GM23338 (cell line): ENCODE measurements at regions not wholly inside any gene's neighbourhood (a gene's known extent, or its start where the extent isn't known, plus 50 kb on each side); places are given as distances from the start of the nearest gene placed in this dataset.

ENCODE experiments used
- ATAC-seq: fragments of 200-7000 bp; cut with Tn5 transposase; 3 replicates; pipeline ENCODE4 v1.9.1; 2020
- DNase-seq: peaks from one replicate; pipeline ENCODE4 v3.0.0-alpha.2; 2015; ENCODE audit warnings: low spot score
- H2AFZ ChIP-seq: fragments of 200-600 bp; sonication (generic); 2 replicates; pipeline ENCODE4 v1.8.0; 2016; ENCODE audit warnings: antibody characterized with exemption, mild to moderate bottlenecking, moderate library complexity
- H3F3A ChIP-seq: fragments of 200-600 bp; sonication (generic); replicated peaks from 2 replicates; pipeline ENCODE4 v1.8.0; 2017; ENCODE audit warnings: antibody characterized with exemption, mixed run types, low read depth
- H3K27ac ChIP-seq: fragments of 200-600 bp; sonication (generic); 2 replicates; pipeline ENCODE4 v1.6.1; 2016; ENCODE audit warnings: low read depth
- H3K27me3 ChIP-seq: fragments of 200-600 bp; sonication (generic); 2 replicates; pipeline ENCODE4 v1.8.0; 2016; ENCODE audit warnings: mild to moderate bottlenecking, mixed run types, moderate library complexity; ENCODE audit not compliant: insufficient read depth
- H3K36me3 ChIP-seq: fragments of 200-600 bp; sonication (generic); 2 replicates; pipeline ENCODE4 v1.8.0; 2016; ENCODE audit warnings: mild to moderate bottlenecking; ENCODE audit not compliant: insufficient read depth
- H3K4me1 ChIP-seq: fragments of 200-600 bp; sonication (generic); 2 replicates; pipeline ENCODE4 v1.8.0; 2016; ENCODE audit warnings: mild to moderate bottlenecking, moderate library complexity; ENCODE audit not compliant: insufficient read depth
- H3K4me2 ChIP-seq: fragments of 200-600 bp; sonication (generic); 2 replicates; pipeline ENCODE4 v1.7.1; 2017; ENCODE audit warnings: mixed run types
- H3K4me3 ChIP-seq: fragments of 200-600 bp; sonication (generic); 2 replicates; pipeline ENCODE4 v1.6.1; 2016; ENCODE audit warnings: mixed run types
- H3K79me2 ChIP-seq: fragments of 200-600 bp; sonication (generic); replicated peaks from 2 replicates; pipeline ENCODE4 v1.8.0; 2017; ENCODE audit warnings: mild to moderate bottlenecking; ENCODE audit not compliant: insufficient read depth
- H3K9me2 ChIP-seq: fragments of 200-600 bp; sonication (generic); 2 replicates; pipeline ENCODE4 v1.8.0; 2017; ENCODE audit not compliant: insufficient read depth
- H4K20me1 ChIP-seq: fragments of 200-600 bp; sonication (generic); replicated peaks from 2 replicates; pipeline ENCODE4 v1.8.0; 2017; ENCODE audit warnings: mild to moderate bottlenecking; ENCODE audit not compliant: insufficient read depth
- H3K27ac Mint-ChIP-seq: 2 replicates; pipeline ENCODE4 v1.8.0; 2020; ENCODE audit warnings: inconsistent platforms, mild to moderate bottlenecking, moderate library complexity, mixed read lengths
- H3K27me3 Mint-ChIP-seq: 3 replicates; pipeline ENCODE4 v1.8.0; 2022; ENCODE audit warnings: low read depth, mild to moderate bottlenecking, moderate library complexity, mixed read lengths, inconsistent platforms; ENCODE audit not compliant: insufficient read depth, poor library complexity
- H3K36me3 Mint-ChIP-seq: 3 replicates; pipeline ENCODE4 v1.8.0; 2021; ENCODE audit warnings: low read depth, mild to moderate bottlenecking, inconsistent platforms, moderate library complexity, mixed read lengths
- H3K4me1 Mint-ChIP-seq: 3 replicates; pipeline ENCODE4 v1.8.0; 2020; ENCODE audit warnings: mild to moderate bottlenecking, inconsistent platforms, mixed read lengths
- H3K4me3 Mint-ChIP-seq: 3 replicates; pipeline ENCODE4 v1.8.0; 2021; ENCODE audit warnings: moderate library complexity, mild to moderate bottlenecking, inconsistent platforms, mixed read lengths
- H3K9me3 Mint-ChIP-seq: 3 replicates; pipeline ENCODE4 v1.8.0; 2020; ENCODE audit warnings: moderate library complexity, mild to moderate bottlenecking, inconsistent platforms, mixed read lengths
- CTCF ChIP-seq, 2 experiments: fragments of 200-600 bp in 1 of 2; sonication (generic) in 1 of 2; conservative IDR thresholded peaks; 2 replicates each; pipeline versions ENCODE4 v1.5.1 to v1.6.1; 2016 to 2017; ENCODE audit warnings: antibody characterized with exemption in 2 of 2, low read depth in 2 of 2, mild to moderate bottlenecking in 2 of 2, moderate library complexity in 1 of 2
- EZH2 ChIP-seq: fragments of 200-600 bp; sonication (generic); IDR thresholded peaks from one replicate; pipeline ENCODE4 v1.8.0; 2017; ENCODE audit warnings: antibody characterized with exemption, mild to moderate bottlenecking, low read depth; ENCODE audit not compliant: unreplicated experiment
- EZH2phosphoT487 ChIP-seq: fragments of 200-600 bp; sonication (generic); IDR thresholded peaks from one replicate; pipeline ENCODE4 v1.8.1; 2018; ENCODE audit warnings: antibody characterized with exemption; ENCODE audit not compliant: unreplicated experiment
- JUNB ChIP-seq: IDR thresholded peaks from one replicate; pipeline ENCODE4 v1.6.1; 2016; ENCODE audit warnings: antibody characterized with exemption; ENCODE audit not compliant: unreplicated experiment
- POLR2AphosphoS5 ChIP-seq: IDR thresholded peaks from 2 replicates; pipeline ENCODE4 v1.6.1; 2016; ENCODE audit warnings: antibody characterized with exemption, low read depth
- ZNF114 ChIP-seq: fragments of 250-450 bp; sonication (Bioruptor Pico); IDR thresholded peaks from 2 replicates; pipeline ENCODE4 v1.5.0; 2020; ENCODE audit warnings: mild to moderate bottlenecking, moderate library complexity
- ZNF331 ChIP-seq: fragments of 250-450 bp; sonication (Bioruptor Pico); IDR thresholded peaks from 2 replicates; pipeline ENCODE4 v1.5.0; 2020; ENCODE audit warnings: low read depth, mild to moderate bottlenecking, moderate library complexity
- TF ChIP-seq, protein P1 (sequence below): fragments of 250-450 bp; sonication (Bioruptor Pico); IDR thresholded peaks from 2 replicates; pipeline ENCODE4 v1.5.0; 2020; ENCODE audit warnings: mild to moderate bottlenecking, moderate library complexity
- TF ChIP-seq, protein P2 (sequence below): IDR thresholded peaks from one replicate; pipeline ENCODE4 v1.6.1; 2018; ENCODE audit warnings: antibody characterized with exemption; ENCODE audit not compliant: unreplicated experiment

DNA sequence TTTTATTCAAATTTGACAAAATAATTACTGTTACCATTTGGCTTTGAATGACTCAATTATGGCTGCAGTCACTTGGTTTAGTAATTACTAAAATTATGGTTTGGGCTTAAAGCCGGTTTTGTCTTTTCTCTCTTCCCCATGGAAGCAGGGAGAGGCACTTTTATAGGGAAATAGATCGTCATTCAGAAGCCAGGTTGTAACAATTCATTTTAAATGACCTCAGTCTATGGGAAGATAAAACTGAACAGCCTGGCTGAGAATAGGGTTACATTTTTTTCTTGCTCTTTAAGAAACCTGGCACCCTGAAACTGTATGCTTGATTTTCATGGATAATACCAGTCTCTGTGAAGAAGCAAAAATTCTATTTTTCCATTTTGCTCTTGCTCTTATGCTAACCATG is 169.8 kb downstream of the SMC2 start (continued):
- TF ChIP-seq, protein P1, sequence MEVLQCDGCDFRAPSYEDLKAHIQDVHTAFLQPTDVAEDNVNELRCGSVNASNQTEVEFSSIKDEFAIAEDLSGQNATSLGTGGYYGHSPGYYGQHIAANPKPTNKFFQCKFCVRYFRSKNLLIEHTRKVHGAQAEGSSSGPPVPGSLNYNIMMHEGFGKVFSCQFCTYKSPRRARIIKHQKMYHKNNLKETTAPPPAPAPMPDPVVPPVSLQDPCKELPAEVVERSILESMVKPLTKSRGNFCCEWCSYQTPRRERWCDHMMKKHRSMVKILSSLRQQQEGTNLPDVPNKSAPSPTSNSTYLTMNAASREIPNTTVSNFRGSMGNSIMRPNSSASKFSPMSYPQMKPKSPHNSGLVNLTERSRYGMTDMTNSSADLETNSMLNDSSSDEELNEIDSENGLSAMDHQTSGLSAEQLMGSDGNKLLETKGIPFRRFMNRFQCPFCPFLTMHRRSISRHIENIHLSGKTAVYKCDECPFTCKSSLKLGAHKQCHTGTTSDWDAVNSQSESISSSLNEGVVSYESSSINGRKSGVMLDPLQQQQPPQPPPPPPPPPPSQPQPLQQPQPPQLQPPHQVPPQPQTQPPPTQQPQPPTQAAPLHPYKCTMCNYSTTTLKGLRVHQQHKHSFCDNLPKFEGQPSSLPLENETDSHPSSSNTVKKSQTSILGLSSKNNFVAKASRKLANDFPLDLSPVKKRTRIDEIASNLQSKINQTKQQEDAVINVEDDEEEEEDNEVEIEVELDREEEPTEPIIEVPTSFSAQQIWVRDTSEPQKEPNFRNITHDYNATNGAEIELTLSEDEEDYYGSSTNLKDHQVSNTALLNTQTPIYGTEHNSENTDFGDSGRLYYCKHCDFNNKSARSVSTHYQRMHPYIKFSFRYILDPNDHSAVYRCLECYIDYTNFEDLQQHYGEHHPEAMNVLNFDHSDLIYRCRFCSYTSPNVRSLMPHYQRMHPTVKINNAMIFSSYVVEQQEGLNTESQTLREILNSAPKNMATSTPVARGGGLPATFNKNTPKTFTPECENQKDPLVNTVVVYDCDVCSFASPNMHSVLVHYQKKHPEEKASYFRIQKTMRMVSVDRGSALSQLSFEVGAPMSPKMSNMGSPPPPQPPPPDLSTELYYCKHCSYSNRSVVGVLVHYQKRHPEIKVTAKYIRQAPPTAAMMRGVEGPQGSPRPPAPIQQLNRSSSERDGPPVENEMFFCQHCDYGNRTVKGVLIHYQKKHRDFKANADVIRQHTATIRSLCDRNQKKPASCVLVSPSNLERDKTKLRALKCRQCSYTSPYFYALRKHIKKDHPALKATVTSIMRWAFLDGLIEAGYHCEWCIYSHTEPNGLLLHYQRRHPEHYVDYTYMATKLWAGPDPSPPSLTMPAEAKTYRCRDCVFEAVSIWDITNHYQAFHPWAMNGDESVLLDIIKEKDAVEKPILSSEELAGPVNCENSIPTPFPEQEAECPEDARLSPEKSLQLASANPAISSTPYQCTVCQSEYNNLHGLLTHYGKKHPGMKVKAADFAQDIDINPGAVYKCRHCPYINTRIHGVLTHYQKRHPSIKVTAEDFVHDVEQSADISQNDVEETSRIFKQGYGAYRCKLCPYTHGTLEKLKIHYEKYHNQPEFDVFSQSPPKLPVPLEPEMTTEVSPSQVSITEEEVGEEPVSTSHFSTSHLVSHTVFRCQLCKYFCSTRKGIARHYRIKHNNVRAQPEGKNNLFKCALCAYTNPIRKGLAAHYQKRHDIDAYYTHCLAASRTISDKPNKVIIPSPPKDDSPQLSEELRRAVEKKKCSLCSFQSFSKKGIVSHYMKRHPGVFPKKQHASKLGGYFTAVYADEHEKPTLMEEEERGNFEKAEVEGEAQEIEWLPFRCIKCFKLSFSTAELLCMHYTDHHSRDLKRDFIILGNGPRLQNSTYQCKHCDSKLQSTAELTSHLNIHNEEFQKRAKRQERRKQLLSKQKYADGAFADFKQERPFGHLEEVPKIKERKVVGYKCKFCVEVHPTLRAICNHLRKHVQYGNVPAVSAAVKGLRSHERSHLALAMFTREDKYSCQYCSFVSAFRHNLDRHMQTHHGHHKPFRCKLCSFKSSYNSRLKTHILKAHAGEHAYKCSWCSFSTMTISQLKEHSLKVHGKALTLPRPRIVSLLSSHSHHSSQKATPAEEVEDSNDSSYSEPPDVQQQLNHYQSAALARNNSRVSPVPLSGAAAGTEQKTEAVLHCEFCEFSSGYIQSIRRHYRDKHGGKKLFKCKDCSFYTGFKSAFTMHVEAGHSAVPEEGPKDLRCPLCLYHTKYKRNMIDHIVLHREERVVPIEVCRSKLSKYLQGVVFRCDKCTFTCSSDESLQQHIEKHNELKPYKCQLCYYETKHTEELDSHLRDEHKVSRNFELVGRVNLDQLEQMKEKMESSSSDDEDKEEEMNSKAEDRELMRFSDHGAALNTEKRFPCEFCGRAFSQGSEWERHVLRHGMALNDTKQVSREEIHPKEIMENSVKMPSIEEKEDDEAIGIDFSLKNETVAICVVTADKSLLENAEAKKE (CRISPR knock-in tag): no peak
- TF ChIP-seq POLR2AphosphoS5 (no peak), EZH2phosphoT487 (no peak)

DNA sequence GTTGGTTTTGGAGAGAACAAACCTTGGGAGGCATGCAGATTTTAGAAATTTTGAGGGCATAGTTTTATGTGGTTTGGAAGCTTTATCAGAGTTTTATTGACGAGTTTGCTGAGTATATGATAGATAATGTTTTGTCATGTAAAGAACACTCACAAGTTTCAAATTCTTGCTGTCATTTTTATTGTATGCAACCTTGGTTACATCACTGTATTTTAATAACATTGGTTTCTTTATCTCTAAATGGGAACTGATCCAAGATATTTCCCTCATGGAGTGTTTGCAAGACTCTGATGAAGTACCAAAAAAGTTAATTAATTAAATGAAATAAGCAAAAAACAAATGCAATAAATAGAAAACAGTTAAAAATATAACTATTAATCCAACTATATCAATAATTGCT is 170.3 kb downstream of the SMC2 start:
- no peaks in the 10 kb centered on the region for H4K20me1 ChIP-seq
- H3K9me2 ChIP-seq: 0 out of 2 replicates have a peak, but pooled peaks cover 5% of the 10 kb centered on the region
- no peaks in the 10 kb centered on the region for H3K27me3 Mint-ChIP-seq
- H3K4me1 Mint-ChIP-seq: peaks cover 30% of the 10 kb centered on the region
- H3K4me3 ChIP-seq: no peak overlapping the region
- H3K36me3 Mint-ChIP-seq: no peaks in the 10 kb centered on the region
- H3K36me3 ChIP-seq: no peaks in the 10 kb centered on the region
- H3K4me1 ChIP-seq: peaks cover 30% of the 10 kb centered on the region
- H3K27ac ChIP-seq: no peak overlapping the region
- DNase-seq (no peak), ATAC-seq (no peak)
- no peak overlapping the region for H2AFZ ChIP-seq
- peaks cover 6% of the 10 kb centered on the region; the same call in 2 of the 3 replicates for H3K9me3 Mint-ChIP-seq
- no peaks in the 10 kb centered on the region for H3K79me2 ChIP-seq
- H3F3A ChIP-seq: no peaks in the 10 kb centered on the region
- no peak overlapping the region for H3K4me2 ChIP-seq
- no peak overlapping the region for H3K4me3 Mint-ChIP-seq
- H3K27ac Mint-ChIP-seq: no peak overlapping the region
- H3K27me3 ChIP-seq: no peaks in the 10 kb centered on the region
- TF ChIP-seq EZH2: no peak
- no peak for TF ChIP-seq ZNF114 (CRISPR knock-in tag)
- no peak for TF ChIP-seq JUNB
- TF ChIP-seq ZNF331 (CRISPR knock-in tag): no peak
- TF ChIP-seq CTCF (conservative IDR thresholded peaks at IDR 0.05; ENCODE audit: low read depth in 2 of 2): no peak
- TF ChIP-seq, protein P2, sequence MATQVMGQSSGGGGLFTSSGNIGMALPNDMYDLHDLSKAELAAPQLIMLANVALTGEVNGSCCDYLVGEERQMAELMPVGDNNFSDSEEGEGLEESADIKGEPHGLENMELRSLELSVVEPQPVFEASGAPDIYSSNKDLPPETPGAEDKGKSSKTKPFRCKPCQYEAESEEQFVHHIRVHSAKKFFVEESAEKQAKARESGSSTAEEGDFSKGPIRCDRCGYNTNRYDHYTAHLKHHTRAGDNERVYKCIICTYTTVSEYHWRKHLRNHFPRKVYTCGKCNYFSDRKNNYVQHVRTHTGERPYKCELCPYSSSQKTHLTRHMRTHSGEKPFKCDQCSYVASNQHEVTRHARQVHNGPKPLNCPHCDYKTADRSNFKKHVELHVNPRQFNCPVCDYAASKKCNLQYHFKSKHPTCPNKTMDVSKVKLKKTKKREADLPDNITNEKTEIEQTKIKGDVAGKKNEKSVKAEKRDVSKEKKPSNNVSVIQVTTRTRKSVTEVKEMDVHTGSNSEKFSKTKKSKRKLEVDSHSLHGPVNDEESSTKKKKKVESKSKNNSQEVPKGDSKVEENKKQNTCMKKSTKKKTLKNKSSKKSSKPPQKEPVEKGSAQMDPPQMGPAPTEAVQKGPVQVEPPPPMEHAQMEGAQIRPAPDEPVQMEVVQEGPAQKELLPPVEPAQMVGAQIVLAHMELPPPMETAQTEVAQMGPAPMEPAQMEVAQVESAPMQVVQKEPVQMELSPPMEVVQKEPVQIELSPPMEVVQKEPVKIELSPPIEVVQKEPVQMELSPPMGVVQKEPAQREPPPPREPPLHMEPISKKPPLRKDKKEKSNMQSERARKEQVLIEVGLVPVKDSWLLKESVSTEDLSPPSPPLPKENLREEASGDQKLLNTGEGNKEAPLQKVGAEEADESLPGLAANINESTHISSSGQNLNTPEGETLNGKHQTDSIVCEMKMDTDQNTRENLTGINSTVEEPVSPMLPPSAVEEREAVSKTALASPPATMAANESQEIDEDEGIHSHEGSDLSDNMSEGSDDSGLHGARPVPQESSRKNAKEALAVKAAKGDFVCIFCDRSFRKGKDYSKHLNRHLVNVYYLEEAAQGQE: no peak
